Stimulated activated CD4-positive, alpha-beta T cell treated with anti-CD3 and anti-CD28 coated beads, TNF-alpha, amount 100 ng/mL, for 24 hours (primary cell): ENCODE measurements at regions not wholly inside any gene's neighbourhood (a gene's known extent, or its start where the extent isn't known, plus 50 kb on each side); places are given as distances from the start of the nearest gene placed in this dataset.
A peak's percentile ranks its signal among the peaks of the same experiment; 100 is the strongest.

Experiments used
- DNase-seq, 3 experiments: peaks; one replicate each; pipeline ENCODE4 v3.0.0-alpha.2; 2020; ENCODE audit warnings: low read depth in 3 of 3

DNA sequence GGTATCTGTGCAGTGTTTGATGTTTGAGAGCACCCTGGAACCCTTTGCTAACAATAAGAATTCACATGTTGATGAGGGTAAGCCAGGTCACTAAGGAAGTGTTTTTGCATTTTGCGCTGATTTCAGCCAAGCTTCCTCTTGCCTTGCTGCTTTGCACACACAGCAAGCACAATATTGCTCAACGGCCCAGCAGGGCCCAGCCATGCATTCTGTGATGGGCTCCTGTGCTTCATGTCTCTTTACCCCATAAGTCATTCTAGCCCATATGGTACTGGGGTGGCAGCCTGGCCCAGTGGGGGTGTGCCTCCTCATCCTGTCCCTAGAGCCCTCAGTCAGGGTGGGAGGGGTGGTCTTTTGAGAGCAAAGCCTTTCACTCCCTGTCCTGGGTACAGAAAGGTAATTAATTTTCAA lies 481.3 kb downstream of the GADD45G start:
- DNase-seq = no peak

GRCh38 chr9:90088434-90088833 lies 483.6 kb downstream of the GADD45G start:
- DNase-seq = no peak

- no peak for DNase-seq
Observed at GRCh38 chr9:90088856-90089255, 484.0 kb downstream of the GADD45G start.

GRCh38 chr9:90090997-90091396 lies 486.2 kb downstream of the GADD45G start:
- no peak for DNase-seq

DNA sequence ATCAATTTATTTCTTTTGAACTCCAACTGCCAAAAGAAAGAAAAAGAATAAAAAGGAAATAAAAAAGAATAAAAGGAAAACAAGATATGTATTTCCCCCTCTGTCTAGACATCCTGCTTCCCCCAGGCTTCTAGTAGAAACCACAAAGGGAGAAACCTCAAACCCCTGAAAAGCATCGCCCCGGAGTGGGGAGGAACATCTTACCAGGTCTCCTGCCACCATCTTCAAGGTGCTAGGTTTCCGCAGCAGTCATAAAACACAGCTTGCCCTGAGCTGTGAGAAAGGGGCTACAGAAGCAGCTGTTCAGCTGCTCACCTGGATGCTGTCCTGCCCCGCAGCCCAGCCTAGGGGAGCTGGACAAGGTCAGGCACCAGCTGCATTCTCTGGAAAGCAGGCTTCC lies 487.7 kb downstream of the GADD45G start:
- no peak for DNase-seq

GRCh38 chr9:90095682-90096081 lies 490.9 kb downstream of the GADD45G start:
- DNase-seq = no peak

GRCh38 chr9:90097237-90097636 lies 492.4 kb downstream of the GADD45G start:
- DNase-seq = no peak

GRCh38 chr9:90098408-90098807 lies 493.6 kb downstream of the GADD45G start:
- no peak for DNase-seq

DNA sequence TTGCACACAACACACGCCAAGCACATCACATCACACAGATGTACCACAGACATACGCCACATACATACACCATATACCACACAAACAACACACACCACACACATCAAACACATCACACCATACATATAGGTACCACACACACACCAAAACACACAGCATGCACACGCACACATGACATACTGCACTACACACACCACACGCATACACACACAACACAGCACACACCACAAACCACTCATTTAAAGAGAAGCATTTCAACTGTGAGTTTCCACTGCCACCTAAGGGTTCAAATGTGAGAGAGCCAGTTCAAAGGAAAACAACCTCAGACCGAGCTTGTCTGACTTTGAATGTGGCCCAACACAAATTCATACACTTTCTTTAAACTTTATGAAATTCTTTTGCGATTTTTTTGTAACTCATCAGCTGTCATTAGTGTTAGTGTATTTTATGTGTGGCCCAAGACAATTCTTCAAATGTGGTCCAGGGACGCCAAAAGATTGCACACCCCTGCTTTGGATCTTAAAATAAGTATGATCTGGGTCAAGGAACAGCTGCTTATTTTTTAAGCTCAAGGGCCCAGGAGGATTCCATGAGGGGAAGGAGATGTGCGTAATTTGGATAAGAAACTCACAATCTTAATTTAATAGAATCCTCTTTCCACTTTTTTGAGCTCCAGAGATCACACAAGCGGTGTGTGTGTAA lies 494.6 kb downstream of the GADD45G start:
- no peak for DNase-seq

- no peak for DNase-seq
Observed at GRCh38 chr9:90100014-90100413, 495.2 kb downstream of the GADD45G start.

DNA sequence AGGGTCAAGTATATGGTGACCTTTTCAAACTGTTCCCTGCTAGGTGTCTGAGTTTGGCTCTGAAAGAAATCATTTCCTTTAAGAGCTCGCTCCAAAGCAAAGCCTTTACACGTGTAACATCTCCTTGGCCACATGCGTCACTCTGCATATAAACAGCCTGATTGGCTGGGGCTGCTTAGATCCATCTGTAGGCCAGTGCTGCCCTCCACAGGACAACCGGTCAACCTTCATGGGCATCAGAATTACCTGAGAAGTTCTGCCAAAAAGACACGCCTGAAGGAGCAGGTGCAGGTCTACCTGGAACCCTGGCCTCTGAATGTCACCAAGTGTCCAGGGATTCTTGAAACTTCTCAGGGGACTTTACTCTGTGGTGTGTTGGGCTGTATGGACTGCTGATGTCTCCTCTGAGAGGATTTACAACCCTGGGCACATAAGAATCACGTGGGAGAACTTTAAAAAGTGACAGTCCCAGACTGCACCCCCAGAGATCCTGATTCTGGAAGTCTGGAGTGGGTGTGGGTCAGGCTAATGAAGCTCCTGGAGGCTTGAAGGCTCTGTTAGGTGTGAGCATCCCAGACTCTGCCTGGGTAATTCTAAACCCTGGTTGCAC lies 497.6 kb downstream of the GADD45G start:
- peak; percentile 51 to 73 (median 70) for DNase-seq

GRCh38 chr9:90103771-90104170 lies 499.0 kb downstream of the GADD45G start:
- DNase-seq = no peak

GRCh38 chr9:90105773-90106172 lies 501.0 kb downstream of the GADD45G start:
- no peak for DNase-seq

DNA sequence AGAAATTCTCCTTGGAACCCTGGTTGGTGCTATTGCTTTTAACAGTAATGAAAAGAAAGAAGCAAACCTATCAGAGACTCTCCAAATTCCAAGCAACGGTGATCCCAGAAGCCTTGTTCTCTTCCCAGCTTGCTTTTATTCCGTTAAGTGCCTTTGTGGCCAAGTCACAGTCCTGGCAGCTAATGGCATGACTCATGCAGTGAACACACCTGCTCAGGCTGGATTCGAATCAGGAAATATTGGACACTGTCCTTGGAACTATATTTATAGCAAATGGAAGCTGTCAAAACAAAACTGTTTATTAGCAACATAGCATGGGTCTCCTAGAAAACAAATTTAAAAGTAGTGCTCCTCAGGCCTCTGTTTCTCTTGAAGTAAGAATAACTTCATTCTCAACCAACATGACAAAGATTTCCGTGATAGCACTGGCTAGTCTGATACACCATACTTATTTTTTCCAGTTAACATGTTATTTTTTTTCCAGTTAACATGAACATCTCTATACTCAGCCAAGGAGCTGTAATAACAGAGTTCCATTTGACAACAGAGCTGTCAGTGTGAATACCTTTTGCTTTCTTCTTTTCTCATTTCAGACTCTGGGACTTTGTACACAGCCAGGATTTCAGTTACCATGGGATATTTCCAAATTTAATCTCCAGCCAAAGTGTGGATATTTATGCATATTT lies 502.4 kb downstream of the GADD45G start:
- DNase-seq = no peak

GRCh38 chr9:90107726-90108655 lies 503.2 kb downstream of the GADD45G start:
- no peak for DNase-seq

GRCh38 chr9:90112788-90113187 lies 508.0 kb downstream of the GADD45G start:
- no peak for DNase-seq

- DNase-seq = no peak
Observed at GRCh38 chr9:90114641-90115425, 510.0 kb downstream of the GADD45G start.

DNA sequence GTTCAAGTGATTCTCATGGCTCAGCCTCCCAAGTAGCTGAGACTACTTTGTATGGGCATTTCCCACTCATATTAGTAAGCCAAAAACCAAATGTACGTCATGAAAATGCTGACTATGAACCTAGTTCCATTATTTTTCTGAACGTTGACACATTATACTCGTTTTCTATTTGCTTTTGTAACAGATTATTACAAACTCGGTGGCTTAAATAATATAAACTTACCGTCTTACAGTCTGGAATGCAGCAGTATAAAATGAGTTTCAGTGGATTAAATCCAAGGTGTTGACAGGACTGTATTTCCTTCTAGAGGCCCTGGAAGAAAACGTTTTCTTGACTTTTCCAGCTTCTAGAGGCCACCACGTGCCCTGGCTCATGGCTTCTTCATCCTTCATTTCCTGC lies 517.0 kb downstream of the GADD45G start:
- DNase-seq = no peak

DNA sequence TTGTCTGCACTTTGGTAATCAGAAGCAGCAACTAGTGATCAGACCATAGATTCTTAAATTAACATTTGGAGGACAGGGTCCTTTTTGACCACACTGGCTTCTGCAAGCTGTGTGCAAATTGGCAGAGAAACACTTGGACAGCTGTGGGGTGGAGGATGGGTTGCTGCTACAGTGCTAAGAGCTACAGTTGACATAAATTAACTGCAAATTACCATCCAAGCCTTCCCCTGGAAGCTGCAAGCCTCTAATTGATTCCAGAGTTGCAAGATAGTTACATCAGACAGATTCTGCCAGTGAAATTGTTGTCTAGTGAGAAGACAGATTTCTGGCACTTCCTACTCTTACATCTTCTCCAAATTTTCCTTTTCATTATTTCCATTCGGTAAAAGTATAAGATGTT lies 517.7 kb downstream of the DIRAS2 start:
- no peak for DNase-seq

GRCh38 chr9:90127923-90128322 lies 514.7 kb downstream of the DIRAS2 start:
- no peak for DNase-seq

DNA sequence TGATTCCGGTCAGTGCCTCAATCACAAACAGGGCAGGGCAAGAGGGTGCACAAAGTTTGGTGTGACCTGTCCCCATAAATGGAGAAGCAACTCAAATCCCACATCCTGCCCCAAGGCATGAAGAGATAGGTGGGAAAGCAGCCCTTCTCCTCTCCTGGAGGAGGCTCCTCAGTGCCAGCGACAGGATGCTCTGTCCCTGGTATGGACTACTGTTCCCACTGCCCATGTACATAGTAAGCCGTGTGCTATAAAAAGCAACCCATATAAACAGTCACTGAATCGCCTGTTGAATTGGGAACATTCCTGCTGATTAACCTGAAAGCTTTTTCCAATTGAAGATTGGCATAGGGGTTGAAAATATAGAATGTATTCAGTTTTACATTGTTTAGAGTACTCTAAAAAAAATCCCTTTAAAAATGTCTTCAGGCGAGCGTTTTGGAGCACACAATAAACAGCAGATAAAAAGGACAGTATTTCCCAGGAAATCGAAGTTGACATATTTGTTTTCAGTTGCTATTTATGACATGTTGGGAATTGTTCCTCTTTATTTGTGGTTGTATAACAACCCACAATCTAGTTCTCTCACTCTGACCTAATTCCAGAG lies 513.9 kb downstream of the DIRAS2 start:
- no peak for DNase-seq
